Loucy (cell line): ENCODE measurements at regions not wholly inside any gene's neighbourhood (a gene's known extent, or its start where the extent isn't known, plus 50 kb on each side); places are given as distances from the start of the nearest gene placed in this dataset.

Experiments used
- EZH2phosphoT487 ChIP-seq: fragments of 200-600 bp; IDR thresholded peaks from 2 replicates; pipeline ENCODE4 v1.6.1; 2018; ENCODE audit warnings: antibody characterized with exemption, mild to moderate bottlenecking, moderate library complexity, borderline replicate concordance
- TF ChIP-seq, protein P1 (sequence below): fragments of 200-600 bp; sonication (generic); conservative IDR thresholded peaks from 2 replicates; pipeline ENCODE4 v1.5.1; 2014; ENCODE audit warnings: mild to moderate bottlenecking, antibody characterized with exemption, low read length

DNA sequence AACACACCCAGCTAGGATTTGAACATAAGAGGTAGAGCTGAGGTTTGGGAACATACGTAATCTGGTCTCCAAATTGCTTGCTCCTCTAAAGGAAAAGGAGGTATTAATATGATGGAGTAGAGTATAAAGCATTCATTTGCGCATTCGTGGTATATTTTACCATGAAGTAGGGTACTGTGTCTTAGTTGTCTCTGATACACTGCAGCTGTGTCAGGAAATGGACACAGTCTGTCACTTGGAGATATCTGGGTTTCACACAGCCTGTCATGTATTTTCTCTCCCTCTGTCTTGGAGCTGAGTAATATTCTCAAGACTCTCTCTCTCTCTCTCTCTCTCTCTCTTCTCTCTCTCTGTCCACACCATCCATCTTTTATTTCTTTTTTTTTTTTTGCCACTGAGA, 274.8 kb upstream of the UGT8 start:
- TF ChIP-seq, protein P1, sequence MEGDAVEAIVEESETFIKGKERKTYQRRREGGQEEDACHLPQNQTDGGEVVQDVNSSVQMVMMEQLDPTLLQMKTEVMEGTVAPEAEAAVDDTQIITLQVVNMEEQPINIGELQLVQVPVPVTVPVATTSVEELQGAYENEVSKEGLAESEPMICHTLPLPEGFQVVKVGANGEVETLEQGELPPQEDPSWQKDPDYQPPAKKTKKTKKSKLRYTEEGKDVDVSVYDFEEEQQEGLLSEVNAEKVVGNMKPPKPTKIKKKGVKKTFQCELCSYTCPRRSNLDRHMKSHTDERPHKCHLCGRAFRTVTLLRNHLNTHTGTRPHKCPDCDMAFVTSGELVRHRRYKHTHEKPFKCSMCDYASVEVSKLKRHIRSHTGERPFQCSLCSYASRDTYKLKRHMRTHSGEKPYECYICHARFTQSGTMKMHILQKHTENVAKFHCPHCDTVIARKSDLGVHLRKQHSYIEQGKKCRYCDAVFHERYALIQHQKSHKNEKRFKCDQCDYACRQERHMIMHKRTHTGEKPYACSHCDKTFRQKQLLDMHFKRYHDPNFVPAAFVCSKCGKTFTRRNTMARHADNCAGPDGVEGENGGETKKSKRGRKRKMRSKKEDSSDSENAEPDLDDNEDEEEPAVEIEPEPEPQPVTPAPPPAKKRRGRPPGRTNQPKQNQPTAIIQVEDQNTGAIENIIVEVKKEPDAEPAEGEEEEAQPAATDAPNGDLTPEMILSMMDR = no peak
- TF ChIP-seq EZH2phosphoT487 = no peak
